HG03565 (cell line): ENCODE measurements at regions not wholly inside any gene's neighbourhood (a gene's known extent, or its start where the extent isn't known, plus 50 kb on each side); places are given as distances from the start of the nearest gene placed in this dataset.
A peak's percentile ranks its signal among the peaks of the same experiment; 100 is the strongest.

Experiments used
- ATAC-seq: cut with Tn5 transposase; IDR thresholded peaks from one replicate; pipeline ENCODE4 v1.9.1; 2021; ENCODE audit warnings: mild to moderate bottlenecking, moderate library complexity; ENCODE audit not compliant: unreplicated experiment

- no peak for ATAC-seq
These were observed 534.6 kb downstream of the PPARGC1A start for GRCh38 chr4:23355258-23355657.

- no peak for ATAC-seq
These were observed 536.6 kb downstream of the PPARGC1A start for GRCh38 chr4:23353200-23353599.

- ATAC-seq, result no peak
These were observed 540.9 kb downstream of the PPARGC1A start for GRCh38 chr4:23348789-23349498.

GRCh38 chr4:23337292-23337691, 552.6 kb downstream of the PPARGC1A start:
- ATAC-seq, result no peak

GRCh38 chr4:23333946-23334878, 555.6 kb downstream of the PPARGC1A start:
- ATAC-seq, result peak; percentile 78

DNA sequence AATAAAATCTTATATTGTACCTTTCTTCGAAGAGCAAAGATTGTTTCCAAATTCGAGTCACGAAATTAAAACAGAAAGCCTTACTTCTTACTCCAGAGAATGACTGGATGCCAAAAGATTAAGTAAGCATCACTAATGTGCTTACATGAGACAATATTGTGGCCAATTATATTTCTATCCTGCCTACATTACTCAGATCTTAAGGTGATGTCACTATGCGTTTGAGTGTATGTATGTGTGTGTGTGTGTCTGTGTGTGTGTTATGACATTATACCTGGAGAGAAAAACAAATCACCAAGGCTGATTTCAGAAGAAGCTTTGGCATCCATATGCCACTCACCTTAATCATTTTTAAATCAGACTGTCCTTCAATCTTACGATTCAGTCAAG, 556.3 kb downstream of the PPARGC1A start:
- ATAC-seq, result peak; percentile 4

DNA sequence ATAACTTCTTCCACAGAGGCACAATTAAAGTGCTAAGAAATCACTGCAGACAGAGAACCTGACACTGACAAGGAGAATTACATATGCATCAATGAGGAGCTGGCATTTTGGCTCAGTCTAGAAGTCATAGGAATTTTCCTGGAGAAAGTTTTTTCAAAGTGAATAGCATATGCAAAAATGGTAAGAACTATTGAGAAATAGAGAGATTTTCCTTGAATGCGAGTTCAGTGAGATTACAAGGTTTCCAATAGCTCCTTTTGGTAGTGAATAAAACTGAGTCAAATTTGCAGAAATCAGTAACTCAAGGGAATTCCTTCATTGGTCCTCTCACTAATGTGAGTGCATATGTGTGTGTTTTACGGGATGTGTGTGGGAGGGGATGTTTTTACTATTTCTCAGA, 557.5 kb downstream of the PPARGC1A start:
- no peak for ATAC-seq

DNA sequence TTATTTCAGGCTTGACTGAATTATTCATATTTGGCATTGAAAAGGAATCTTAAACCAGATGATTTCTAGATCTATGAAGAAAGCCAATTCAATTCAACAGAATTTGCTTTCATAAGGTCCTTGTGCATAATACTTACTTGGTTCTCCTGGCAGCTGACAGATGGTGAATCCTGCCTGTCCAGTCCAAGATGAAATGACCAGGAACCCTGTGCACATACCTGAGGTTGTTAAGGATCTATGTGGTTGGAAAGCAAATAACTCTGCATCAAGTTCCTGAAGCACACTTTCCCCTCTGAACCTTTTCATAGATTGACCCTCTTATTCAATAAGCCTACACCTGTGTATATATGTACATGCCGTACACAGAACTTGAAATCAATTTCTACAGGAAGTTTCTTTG, 562.7 kb downstream of the PPARGC1A start:
- no peak for ATAC-seq

GRCh38 chr4:23324021-23324690, 565.7 kb downstream of the PPARGC1A start:
- no peak for ATAC-seq

DNA sequence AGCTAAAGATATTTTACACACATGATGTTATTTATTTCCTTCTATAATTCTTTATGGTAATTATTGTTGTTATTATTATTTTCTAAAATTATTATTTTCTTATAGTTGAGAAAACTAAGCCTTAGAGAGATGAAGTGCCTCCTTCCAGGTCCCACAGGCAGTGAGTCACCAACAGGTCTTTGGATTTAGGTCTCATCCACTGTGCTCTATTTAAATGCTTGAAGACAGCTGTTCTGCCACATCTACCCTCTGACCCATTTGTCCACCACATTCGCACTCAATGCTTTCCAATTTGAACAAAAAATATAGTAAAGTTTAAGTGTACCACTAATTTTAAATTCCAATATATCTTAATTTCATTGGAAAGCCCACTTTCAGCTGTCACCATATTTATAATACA, 566.4 kb downstream of the PPARGC1A start:
- no peak for ATAC-seq

DNA sequence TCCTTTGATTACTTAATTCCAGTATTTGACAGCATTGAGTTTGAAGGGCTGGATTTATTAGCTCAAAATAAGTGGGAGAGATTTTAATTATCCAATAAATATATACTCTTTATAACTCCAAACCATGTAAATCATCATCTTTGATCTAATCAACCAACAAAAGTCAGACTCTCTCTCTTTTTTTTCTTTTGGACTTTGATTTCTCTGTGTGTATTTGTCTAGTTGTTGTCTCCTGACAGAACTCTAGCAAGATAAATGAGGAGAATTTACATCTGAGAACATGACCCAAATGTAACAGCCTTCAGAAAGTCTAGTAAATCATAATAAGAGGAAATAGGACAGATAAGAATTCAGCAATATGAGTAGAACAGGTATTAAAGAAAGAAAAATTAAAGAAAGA, 567.1 kb downstream of the PPARGC1A start:
- ATAC-seq, result no peak

DNA sequence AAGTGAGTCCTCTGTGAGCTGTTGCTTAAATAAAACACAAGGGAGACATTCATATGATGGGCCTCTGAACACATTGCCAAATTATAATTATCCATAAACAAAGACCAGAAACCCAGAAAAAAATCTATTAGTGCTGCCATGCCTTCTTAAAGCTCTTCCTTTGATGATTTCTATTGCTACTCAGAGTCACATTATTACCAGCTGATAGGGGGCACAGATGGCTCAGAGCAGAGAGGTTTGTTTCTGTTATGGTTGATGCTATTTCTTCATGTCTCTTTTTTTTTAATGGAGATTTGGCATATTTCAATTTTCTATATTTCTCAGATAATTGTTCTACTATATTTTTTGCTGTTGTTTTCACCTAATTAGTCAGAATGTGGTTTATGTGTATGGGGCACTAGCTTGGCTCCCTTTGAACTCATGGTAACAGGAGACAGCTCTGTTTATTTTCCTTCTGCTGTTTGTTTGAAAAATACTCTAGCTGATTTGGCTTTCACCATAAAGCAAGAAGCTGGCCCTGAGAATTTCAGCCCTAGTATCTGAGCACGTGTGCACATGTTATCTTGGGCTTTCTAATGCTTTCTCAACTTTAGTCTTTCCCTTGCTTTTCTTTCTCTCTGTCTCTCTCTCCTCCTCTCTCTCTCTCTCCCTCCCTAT, 568.8 kb downstream of the PPARGC1A start:
- ATAC-seq, result no peak

GRCh38 chr4:23312686-23313085, 577.2 kb downstream of the PPARGC1A start:
- no peak for ATAC-seq

GRCh38 chr4:23311983-23312382, 577.9 kb downstream of the PPARGC1A start:
- no peak for ATAC-seq

GRCh38 chr4:23305026-23305425, 584.8 kb downstream of the PPARGC1A start:
- peak; percentile 64 for ATAC-seq

DNA sequence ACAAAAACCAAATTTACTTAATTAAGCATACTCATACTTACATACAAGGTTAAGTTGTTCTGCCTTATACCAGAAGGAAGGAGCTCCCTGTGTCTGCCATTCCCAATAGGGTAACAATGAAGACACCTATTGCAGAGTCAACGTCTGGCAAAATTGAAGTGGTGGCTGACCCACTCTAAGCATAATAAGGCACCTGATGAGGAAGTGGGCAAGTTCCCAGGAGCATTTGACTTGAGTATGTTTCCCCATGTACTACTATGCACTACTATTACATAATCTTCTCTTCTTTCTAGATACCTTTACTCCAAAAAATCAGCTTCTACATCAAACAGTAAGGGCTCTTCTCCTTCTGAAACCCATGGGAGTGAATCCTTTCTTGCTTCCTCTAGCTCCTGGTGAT, 591.5 kb downstream of the PPARGC1A start:
- no peak for ATAC-seq

GRCh38 chr4:23297327-23297726, 592.5 kb downstream of the PPARGC1A start:
- no peak for ATAC-seq

GRCh38 chr4:23291139-23291538, 598.4 kb downstream of the GBA3 start:
- ATAC-seq, result no peak

DNA sequence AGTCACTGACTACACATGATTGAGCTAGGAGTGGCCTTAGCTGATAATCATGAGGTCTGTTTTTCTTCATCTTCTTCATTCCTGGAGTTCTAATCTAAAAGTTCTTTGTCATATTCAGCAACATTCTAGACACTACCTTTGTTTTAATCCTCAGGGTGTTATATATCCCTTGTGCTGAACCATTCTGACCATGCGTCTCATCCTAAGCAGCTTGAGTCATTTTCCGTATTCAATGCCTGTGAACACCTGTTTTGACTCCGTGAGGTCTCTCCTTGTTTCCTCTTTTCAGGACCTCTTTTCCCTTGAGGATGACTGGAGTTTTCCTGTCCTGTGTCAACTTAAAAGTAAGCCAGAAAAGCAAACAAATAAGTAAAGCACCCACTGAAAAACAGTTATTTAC, 597.9 kb downstream of the GBA3 start:
- ATAC-seq, result no peak

GRCh38 chr4:23279377-23279986, 586.7 kb downstream of the GBA3 start:
- ATAC-seq, result no peak

GRCh38 chr4:23278845-23279244, 586.1 kb downstream of the GBA3 start:
- no peak for ATAC-seq
